ENCODE measurements at regions not wholly inside any gene's neighbourhood (a gene's known extent, or its start where the extent isn't known, plus 50 kb on each side); places are given as distances from the start of the nearest gene placed in this dataset.

DNA sequence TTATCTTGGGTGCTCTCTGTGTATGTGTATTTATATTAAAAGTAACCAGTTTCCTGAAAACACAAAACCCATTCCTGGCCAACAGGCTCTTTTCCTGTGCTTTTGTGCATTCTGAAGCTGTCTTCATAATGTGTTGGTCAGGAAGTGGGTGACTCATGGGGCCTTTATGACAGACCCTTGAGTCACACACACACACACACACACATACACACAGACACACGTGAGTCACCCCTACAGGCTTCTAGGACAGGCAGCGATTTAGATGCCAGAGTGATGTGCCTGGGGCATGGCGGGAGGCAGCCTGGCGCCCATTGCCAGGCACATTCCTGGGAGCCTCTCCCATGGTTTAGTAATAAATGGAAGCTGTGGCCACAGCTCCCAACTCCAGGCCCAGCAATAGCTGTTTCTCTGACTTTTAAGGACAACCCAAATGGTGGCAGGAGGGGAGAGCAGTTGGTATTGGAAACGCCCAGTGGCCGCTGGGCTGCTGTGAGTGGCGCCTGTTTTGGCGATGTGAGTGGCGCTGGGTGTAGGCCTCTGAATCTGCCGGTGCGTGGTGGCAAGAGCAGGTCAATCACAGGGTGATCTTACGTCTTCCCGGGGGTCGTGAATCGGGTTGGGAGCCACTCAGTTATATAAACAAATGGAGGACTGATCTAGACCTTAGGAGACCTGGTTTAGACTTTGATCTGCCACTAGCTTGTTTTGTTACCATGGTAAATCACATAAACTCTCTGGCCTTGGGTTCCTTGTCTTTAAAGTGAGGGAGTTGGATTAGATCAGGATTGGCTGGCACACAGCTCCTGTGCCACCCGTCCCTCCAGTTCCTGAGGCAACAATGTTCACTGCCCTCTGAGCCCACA, 150.7 kb upstream of the DLX2 start (continued):
- TF ChIP-seq, protein P1, sequence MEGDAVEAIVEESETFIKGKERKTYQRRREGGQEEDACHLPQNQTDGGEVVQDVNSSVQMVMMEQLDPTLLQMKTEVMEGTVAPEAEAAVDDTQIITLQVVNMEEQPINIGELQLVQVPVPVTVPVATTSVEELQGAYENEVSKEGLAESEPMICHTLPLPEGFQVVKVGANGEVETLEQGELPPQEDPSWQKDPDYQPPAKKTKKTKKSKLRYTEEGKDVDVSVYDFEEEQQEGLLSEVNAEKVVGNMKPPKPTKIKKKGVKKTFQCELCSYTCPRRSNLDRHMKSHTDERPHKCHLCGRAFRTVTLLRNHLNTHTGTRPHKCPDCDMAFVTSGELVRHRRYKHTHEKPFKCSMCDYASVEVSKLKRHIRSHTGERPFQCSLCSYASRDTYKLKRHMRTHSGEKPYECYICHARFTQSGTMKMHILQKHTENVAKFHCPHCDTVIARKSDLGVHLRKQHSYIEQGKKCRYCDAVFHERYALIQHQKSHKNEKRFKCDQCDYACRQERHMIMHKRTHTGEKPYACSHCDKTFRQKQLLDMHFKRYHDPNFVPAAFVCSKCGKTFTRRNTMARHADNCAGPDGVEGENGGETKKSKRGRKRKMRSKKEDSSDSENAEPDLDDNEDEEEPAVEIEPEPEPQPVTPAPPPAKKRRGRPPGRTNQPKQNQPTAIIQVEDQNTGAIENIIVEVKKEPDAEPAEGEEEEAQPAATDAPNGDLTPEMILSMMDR (IDR thresholded peaks at IDR 0.05 in 2 of 3, conservative IDR thresholded peaks at IDR 0.05 in 1 of 3; ENCODE audit: borderline replicate concordance in 1 of 3, insufficient read depth in 1 of 3, low read depth in 2 of 3, low read length in 2 of 3), result 0 out of 6 replicates have a peak, but pooled peaks of 1 of the 3 experiments have one; percentile 8
- TF ChIP-seq ZFX (IDR thresholded peaks at IDR 0.05), result peak; percentile 56; the same call in 1 of the 2 replicates

DNA sequence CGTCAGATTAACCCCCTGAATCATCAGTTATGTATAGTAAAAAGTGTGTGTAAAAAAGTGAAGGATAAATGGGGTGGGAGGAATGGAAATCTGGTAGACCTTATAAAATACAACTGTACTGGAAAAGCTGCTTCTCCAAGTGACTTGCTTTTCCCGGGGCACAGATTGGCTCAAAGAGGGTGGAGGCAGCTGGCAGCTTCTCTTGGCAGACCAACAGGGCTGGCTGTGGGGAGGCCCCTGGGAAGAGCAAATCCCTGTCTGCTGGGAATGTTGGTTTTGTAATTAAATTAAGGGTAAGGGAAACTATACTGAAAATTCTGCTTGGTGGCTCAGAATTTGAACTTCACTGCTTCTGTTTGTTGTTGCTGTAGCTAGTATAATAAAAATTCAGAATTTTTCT, 154.2 kb upstream of the DLX2 start:
- no peak for TF ChIP-seq EZH2phosphoT487 (IDR thresholded peaks at IDR 0.05; ENCODE audit: borderline replicate concordance)
- TF ChIP-seq, protein P2, sequence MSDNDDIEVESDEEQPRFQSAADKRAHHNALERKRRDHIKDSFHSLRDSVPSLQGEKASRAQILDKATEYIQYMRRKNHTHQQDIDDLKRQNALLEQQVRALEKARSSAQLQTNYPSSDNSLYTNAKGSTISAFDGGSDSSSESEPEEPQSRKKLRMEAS (IDR thresholded peaks at IDR 0.05), result no peak
- no peak for TF ChIP-seq EGR1 (IDR thresholded peaks at IDR 0.05; ENCODE audit: low read depth)
- TF ChIP-seq, protein P3, sequence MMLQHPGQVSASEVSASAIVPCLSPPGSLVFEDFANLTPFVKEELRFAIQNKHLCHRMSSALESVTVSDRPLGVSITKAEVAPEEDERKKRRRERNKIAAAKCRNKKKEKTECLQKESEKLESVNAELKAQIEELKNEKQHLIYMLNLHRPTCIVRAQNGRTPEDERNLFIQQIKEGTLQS (IDR thresholded peaks at IDR 0.05), result no peak
- TF ChIP-seq SP1 (IDR thresholded peaks at IDR 0.05; ENCODE audit: low read depth), result no peak
- TF ChIP-seq EZH2 (IDR thresholded peaks at IDR 0.05), result no peak
- no peak for TF ChIP-seq POLR2A (IDR thresholded peaks at IDR 0.05; ENCODE audit: borderline replicate concordance, extremely low read depth, insufficient read depth, insufficient read length)
- TF ChIP-seq, protein P1 (IDR thresholded peaks at IDR 0.05 in 2 of 3, conservative IDR thresholded peaks at IDR 0.05 in 1 of 3; ENCODE audit: borderline replicate concordance in 1 of 3, insufficient read depth in 1 of 3, low read depth in 2 of 3, low read length in 2 of 3), result no peak
- no peak for TF ChIP-seq SRF (IDR thresholded peaks at IDR 0.05; ENCODE audit: low read depth)
- no peak for TF ChIP-seq YY1 (IDR thresholded peaks at IDR 0.05; ENCODE audit: extremely low read depth, insufficient replicate concordance, low read depth, low read length)
- no peak for TF ChIP-seq POLR2AphosphoS5 (IDR thresholded peaks at IDR 0.05; ENCODE audit: low read depth, low read length)
- no peak for TF ChIP-seq FOSL1 (IDR thresholded peaks at IDR 0.05; ENCODE audit: low read depth)
- TF ChIP-seq ZNF274 (IDR thresholded peaks at IDR 0.05; ENCODE audit: low read depth, low read length), result no peak
- TF ChIP-seq CBX3 (IDR thresholded peaks at IDR 0.05; ENCODE audit: low read depth), result no peak
- no peak for TF ChIP-seq CEBPB (IDR thresholded peaks at IDR 0.05; ENCODE audit: low read depth)
- TF ChIP-seq, protein P4, sequence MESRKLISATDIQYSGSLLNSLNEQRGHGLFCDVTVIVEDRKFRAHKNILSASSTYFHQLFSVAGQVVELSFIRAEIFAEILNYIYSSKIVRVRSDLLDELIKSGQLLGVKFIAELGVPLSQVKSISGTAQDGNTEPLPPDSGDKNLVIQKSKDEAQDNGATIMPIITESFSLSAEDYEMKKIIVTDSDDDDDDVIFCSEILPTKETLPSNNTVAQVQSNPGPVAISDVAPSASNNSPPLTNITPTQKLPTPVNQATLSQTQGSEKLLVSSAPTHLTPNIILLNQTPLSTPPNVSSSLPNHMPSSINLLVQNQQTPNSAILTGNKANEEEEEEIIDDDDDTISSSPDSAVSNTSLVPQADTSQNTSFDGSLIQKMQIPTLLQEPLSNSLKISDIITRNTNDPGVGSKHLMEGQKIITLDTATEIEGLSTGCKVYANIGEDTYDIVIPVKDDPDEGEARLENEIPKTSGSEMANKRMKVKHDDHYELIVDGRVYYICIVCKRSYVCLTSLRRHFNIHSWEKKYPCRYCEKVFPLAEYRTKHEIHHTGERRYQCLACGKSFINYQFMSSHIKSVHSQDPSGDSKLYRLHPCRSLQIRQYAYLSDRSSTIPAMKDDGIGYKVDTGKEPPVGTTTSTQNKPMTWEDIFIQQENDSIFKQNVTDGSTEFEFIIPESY (IDR thresholded peaks at IDR 0.05; ENCODE audit: extremely low read depth, insufficient replicate concordance, low read length), result no peak
- TF ChIP-seq ELF1 (IDR thresholded peaks at IDR 0.05; ENCODE audit: borderline replicate concordance, low read depth), result no peak
- intact Hi-C loops (cut with micrococcal nuclease), result no loop called here
- Histone ChIP-seq H3K9ac (ENCODE audit: low read length) (no peak overlapping the region), H3K4me1 (ENCODE audit: control insufficient read depth in 1 of 2, insufficient read depth in 2 of 2, low read length in 2 of 2) (peaks cover 40 to 52% of the 10 kb centered on the region in 2 experiments), H3K27ac (ENCODE audit: low read depth, low read length) (no peak overlapping the region), H3K4me2 (ENCODE audit: low read length) (no peak overlapping the region), H3K4me3 (replicated peaks in 1 of 2; ENCODE audit: low read depth in 1 of 2, low read length in 2 of 2) (no peak overlapping the region), H3K36me3 (ENCODE audit: control insufficient read depth in 1 of 2, insufficient read depth in 2 of 2, low read length in 2 of 2) (no peaks in the 10 kb centered on the region), H2AFZ (ENCODE audit: low read depth, low read length, poor library complexity, severe bottlenecking) (peak overlapping the region; percentile 24), H3K79me2 (ENCODE audit: insufficient read depth, low read length) (no peaks in the 10 kb centered on the region), H3K9me2 (ENCODE audit: insufficient read depth) (no peaks in the 10 kb centered on the region), H3K9me3 (ENCODE audit: control insufficient read depth in 1 of 2, insufficient read depth in 1 of 2, low read depth in 1 of 2, low read length in 2 of 2) (no peaks in the 10 kb centered on the region), H3K27me3 (ENCODE audit: insufficient read depth, low read length) (no peaks in the 10 kb centered on the region), H4K20me1 (ENCODE audit: insufficient read depth) (no peaks in the 10 kb centered on the region)
- RAD21 ChIA-PET (ENCODE audit: low non-redundant PET in 1 of 2, low total read pairs in 2 of 2, uncharacterized antibody in 2 of 2, unreplicated experiment in 2 of 2), result no interaction called here
- CTCF ChIA-PET, result no interaction called here
- ATAC-seq (no peak), DNase-seq (ENCODE audit: low read depth, low spot score) (no peak)
- BruUV-seq (replicated peaks), result no TSS peak
- POLR2A ChIA-PET, result interaction anchor here (4.5 kb wide), 1 partner anchor 170 kb away, joined by 19 read pairs; the partner anchor contains the start of gene ITGA6

Measured in HCT116 (cell line).